GM13977 (cell line): ENCODE measurements at regions not wholly inside any gene's neighbourhood (a gene's known extent, or its start where the extent isn't known, plus 50 kb on each side); places are given as distances from the start of the nearest gene placed in this dataset.

Source experiments
- DNase-seq: peaks from one replicate; pipeline ENCODE4 v3.0.0; 2012; ENCODE audit warnings: low spot score
- in situ Hi-C: fragments of 300-500 bp; cut with MboI; formaldehyde crosslinking; loops from one replicate; pipeline ENCODE4 v1.12.0; 2022; ENCODE audit warnings: low sequenced_read_pairs, low pct_unique_long_range_greater_than_20kb, mixed read lengths, inconsistent platforms; ENCODE audit not compliant: unreplicated experiment
- TF ChIP-seq, protein P1 (sequence below): IDR thresholded peaks from 2 replicates; pipeline ENCODE4 v1.5.1; 2012; ENCODE audit warnings: mild to moderate bottlenecking, control low read depth; ENCODE audit not compliant: insufficient read depth; ENCODE audit errors: extremely low read depth, missing control alignments

DNA sequence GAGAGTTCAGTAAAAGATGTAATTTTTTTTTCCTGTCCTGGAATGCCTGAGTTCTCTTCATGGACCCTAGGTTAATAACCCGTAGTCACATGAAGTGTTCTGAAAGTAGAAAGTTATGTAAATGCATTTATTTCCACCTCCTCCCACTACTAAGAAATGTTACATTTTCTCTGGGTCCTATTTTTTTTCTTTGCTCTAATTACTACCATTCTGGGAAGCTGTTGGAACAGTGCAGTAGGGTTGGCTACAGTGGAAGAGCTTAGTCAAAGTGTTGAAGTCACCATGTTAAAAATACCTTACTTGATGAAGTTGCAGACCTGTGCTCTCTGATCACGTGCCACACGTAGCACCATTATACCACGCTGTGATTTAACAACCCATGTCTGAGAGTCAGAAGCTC, 153.8 kb upstream of the TSC22D2 start:
- TF ChIP-seq, protein P1, sequence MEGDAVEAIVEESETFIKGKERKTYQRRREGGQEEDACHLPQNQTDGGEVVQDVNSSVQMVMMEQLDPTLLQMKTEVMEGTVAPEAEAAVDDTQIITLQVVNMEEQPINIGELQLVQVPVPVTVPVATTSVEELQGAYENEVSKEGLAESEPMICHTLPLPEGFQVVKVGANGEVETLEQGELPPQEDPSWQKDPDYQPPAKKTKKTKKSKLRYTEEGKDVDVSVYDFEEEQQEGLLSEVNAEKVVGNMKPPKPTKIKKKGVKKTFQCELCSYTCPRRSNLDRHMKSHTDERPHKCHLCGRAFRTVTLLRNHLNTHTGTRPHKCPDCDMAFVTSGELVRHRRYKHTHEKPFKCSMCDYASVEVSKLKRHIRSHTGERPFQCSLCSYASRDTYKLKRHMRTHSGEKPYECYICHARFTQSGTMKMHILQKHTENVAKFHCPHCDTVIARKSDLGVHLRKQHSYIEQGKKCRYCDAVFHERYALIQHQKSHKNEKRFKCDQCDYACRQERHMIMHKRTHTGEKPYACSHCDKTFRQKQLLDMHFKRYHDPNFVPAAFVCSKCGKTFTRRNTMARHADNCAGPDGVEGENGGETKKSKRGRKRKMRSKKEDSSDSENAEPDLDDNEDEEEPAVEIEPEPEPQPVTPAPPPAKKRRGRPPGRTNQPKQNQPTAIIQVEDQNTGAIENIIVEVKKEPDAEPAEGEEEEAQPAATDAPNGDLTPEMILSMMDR: no peak
- DNase-seq: no peak
- in situ Hi-C loops: no loop called here

GRCh38 chr3:150253622-150254021, 154.5 kb upstream of the TSC22D2 start:
- in situ Hi-C loops: no loop called here
- no peak for DNase-seq
- TF ChIP-seq, protein P1: no peak

DNA sequence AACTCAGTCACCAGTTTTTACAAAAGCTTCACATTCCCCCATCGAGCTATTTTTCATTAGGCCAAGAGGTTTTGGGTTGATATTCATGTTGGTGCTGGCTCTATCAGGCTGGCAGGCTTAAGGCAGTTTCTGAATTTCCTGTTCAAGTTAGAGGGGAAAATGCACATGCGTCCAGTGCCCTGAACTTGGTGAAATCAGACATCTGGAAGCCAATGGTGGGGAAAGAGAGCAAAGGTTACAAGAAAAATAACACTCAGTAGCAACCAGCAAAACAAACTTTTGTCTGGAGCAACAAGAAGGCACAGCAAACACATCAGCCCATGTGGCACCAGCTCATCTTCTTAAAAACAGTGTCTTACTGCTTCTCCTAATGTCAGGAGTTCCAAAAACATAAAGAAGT, 155.6 kb upstream of the TSC22D2 start:
- no peak for DNase-seq
- in situ Hi-C loops: no loop called here

DNA sequence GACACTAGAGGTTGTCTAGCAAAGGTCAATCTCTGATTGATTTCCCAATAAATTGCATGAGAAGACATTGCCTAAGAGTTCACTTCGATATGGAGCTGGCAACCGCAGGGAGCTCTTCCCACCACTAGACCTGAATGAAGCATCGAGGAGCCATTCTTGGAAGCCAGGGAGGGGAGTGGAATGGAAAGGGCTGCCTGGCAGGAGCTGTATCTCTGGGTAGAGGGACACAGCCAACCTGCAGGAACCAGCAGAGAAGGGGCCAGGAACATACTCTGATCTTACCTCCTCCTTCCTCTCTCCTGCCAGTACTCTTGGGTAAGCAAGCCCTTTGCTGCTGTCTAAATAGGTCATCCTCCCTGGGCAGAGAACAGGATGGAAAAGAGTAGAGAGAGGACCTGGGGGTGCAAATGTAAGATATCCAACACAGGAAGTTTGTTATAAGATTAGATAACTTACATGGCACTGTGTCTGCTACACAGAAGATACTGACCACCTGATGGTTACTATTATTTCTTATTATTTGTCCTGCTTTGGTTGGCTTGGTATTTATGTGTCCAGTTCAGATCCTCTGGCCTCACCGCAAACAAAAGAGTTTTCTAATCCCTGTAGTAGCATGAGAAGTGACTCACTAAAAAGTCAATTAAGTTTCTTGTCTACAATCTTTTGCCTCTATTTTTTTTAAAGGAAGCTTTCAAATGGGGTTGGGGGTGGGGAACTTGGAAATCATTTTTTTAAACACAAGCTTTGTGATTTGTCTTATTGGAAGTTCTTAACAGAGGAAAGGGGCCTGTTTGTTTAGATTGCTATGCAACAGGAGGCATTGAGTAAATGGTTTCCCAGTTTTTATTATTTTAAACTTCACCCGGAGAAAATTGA, 156.7 kb upstream of the TSC22D2 start:
- no peak for DNase-seq
- in situ Hi-C loops: no loop called here
- TF ChIP-seq, protein P1: no peak

More for the DNA sequence above, 155.6 kb upstream of the TSC22D2 start:
- TF ChIP-seq, protein P1: no peak

DNA sequence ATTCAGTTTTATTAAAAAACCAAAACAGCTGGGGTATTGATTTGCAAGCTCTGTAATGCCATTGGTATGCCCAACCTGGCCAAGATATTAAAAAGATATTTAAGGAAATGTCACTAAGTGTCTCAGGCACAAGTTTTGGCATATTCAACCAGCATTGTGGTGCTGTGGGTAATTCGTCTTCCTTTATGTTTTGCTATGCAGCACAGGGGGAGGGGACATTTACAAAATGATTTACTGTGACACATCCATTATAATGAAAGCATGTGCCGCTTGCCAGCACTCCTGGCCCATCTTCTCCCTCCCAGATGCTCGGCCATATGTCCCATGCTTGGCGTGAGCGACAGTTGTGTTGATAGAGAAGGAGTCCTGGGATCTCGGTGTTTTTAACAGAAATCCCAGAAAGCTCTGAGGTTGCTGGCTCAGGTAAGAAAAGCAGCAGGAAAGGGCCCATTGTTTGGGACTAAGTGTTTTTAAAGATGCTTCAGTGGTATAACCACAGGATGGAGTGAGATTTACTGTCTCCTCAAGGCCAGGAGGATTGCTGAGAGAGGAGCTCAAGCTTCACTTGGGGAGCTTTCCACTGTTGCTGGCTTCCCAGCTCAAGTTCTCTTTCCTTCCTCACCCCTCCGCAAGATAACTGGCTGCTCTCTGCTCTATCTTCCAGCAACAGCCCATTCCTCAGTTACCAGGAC, 158.2 kb upstream of the TSC22D2 start:
- TF ChIP-seq, protein P1: no peak
- DNase-seq: no peak
- in situ Hi-C loops: no loop called here

- TF ChIP-seq, protein P1: no peak
- DNase-seq: no peak
- in situ Hi-C loops: no loop called here
These were observed 159.0 kb upstream of the TSC22D2 start for GRCh38 chr3:150248888-150249681.
